ENCODE measurements at regions not wholly inside any gene's neighbourhood (a gene's known extent, or its start where the extent isn't known, plus 50 kb on each side); places are given as distances from the start of the nearest gene placed in this dataset.

DNA sequence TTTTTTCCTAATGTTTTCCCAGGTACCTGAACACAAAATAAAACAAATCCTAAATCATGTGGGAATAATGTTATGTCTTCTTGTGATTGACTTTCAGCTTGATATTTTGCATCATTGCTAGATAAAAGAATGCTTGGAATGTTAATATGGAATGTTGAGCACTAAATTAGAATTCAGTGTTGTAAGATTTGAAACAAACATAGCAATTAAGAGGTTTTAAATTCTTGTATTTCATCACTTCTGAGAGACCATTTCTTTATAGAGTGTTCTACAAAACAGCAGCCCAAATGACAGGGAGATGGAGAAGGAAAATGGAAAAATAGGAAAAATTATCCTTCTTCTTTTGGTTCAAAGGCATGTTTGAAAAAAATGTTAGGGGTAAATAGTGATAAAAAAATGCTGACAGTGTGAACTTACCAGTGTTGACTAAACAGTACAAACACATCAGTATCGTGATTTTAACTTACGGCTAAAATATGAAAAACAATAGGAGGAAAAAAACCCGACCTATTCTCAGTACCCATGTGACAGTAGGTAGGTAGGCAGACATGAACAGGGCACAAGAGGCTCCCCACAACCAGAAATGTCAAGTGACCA, 102.6 kb upstream of the PDE5A start:
- no peaks in the 10 kb centered on the region for H3K36me3 Mint-ChIP-seq
- H3K36me3 ChIP-seq (ENCODE audit: control insufficient read depth, insufficient read depth, low read length): no peaks in the 10 kb centered on the region
- H3K4me1 Mint-ChIP-seq: no peaks in the 10 kb centered on the region
- no peaks in the 10 kb centered on the region for H3K4me1 ChIP-seq (ENCODE audit: control insufficient read depth, insufficient read depth, low read length, poor library complexity, severe bottlenecking)
- no peaks in the 10 kb centered on the region for H3K27me3 ChIP-seq (ENCODE audit: control insufficient read depth, insufficient read depth, low read length)
- H3K4me3 Mint-ChIP-seq: no peak overlapping the region
- no peak overlapping the region for H3K27ac ChIP-seq (ENCODE audit: insufficient read depth, low read length, poor library complexity, severe bottlenecking)
- DNase-seq: no peak
- H3K9me3 ChIP-seq (ENCODE audit: control insufficient read depth in 2 of 2, low read length in 2 of 2): no peaks in the 10 kb centered on the region
- ATAC-seq (ENCODE audit: low read depth in 2 of 2): no peak
- H3K4me3 ChIP-seq (ENCODE audit: low read depth, low read length): no peak overlapping the region
- peaks cover 0 to 7% (median 0%) of the 10 kb centered on the region in 7 donors for H3K9me3 Mint-ChIP-seq
- peaks cover 6% of the 10 kb centered on the region for H3K27me3 Mint-ChIP-seq
- no peak overlapping the region for H3K27ac Mint-ChIP-seq

- no peaks in the 10 kb centered on the region for H3K4me1 Mint-ChIP-seq
- no peak for ATAC-seq (ENCODE audit: low read depth in 2 of 2)
- no peak for DNase-seq
Measured at GRCh38 chr4:119730671-119730950, 102.0 kb upstream of the PDE5A start.

DNA sequence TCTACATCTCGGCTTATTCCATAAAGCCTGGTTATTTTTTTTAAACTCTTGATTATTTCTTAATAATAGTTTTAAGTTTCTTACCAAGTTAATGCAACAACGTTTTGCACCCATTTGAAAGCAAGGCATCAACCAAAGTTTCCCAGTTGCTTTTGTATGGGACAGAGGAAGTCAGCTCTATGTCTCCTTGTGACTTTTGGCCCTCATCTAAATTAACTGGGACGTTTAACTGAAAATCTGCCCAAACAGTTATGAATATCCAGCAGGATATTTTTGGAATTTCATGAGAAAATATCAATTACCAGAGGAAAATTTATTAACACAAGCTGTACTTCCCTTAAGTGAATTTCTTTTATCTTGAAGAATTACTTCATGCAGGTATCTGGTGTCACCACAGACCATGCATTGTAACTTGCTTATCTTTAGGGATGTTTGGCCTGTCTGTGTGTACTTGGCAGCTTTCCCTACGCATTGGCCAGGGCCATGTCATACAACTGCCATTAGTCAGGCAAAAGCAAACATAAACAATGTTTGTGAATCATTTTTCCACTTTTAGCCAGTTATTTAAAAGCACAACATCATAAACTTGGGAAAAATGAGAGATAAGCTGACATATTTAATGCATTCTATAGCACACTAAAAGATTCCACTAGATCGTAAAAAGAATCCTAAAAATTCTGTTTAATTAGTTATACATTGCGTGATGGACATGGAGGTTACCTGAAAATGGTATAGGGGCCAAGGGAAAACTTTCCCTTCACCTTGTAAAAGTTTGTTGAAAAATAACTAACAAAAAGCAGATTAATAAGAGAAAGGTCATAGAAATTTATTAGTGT, 101.4 kb upstream of the PDE5A start:
- DNase-seq: no peak
- H3K4me1 Mint-ChIP-seq: no peaks in the 10 kb centered on the region

More at GRCh38 chr4:119730671-119730950, 102.0 kb upstream of the PDE5A start:
- H3K9me3 Mint-ChIP-seq: peaks cover 0 to 7% (median 0%) of the 10 kb centered on the region in 7 donors
- no peaks in the 10 kb centered on the region for H3K36me3 ChIP-seq (ENCODE audit: control insufficient read depth, insufficient read depth, low read length)
- no peak overlapping the region for H3K27ac ChIP-seq (ENCODE audit: insufficient read depth, low read length, poor library complexity, severe bottlenecking)
- no peak overlapping the region for H3K4me3 ChIP-seq (ENCODE audit: low read depth, low read length)
- no peak overlapping the region for H3K27ac Mint-ChIP-seq
- H3K36me3 Mint-ChIP-seq: no peaks in the 10 kb centered on the region
- no peaks in the 10 kb centered on the region for H3K27me3 ChIP-seq (ENCODE audit: control insufficient read depth, insufficient read depth, low read length)
- no peaks in the 10 kb centered on the region for H3K9me3 ChIP-seq (ENCODE audit: control insufficient read depth in 2 of 2, low read length in 2 of 2)
- no peaks in the 10 kb centered on the region for H3K4me1 ChIP-seq (ENCODE audit: control insufficient read depth, insufficient read depth, low read length, poor library complexity, severe bottlenecking)
- peaks cover 6% of the 10 kb centered on the region for H3K27me3 Mint-ChIP-seq
- no peak overlapping the region for H3K4me3 Mint-ChIP-seq

DNA sequence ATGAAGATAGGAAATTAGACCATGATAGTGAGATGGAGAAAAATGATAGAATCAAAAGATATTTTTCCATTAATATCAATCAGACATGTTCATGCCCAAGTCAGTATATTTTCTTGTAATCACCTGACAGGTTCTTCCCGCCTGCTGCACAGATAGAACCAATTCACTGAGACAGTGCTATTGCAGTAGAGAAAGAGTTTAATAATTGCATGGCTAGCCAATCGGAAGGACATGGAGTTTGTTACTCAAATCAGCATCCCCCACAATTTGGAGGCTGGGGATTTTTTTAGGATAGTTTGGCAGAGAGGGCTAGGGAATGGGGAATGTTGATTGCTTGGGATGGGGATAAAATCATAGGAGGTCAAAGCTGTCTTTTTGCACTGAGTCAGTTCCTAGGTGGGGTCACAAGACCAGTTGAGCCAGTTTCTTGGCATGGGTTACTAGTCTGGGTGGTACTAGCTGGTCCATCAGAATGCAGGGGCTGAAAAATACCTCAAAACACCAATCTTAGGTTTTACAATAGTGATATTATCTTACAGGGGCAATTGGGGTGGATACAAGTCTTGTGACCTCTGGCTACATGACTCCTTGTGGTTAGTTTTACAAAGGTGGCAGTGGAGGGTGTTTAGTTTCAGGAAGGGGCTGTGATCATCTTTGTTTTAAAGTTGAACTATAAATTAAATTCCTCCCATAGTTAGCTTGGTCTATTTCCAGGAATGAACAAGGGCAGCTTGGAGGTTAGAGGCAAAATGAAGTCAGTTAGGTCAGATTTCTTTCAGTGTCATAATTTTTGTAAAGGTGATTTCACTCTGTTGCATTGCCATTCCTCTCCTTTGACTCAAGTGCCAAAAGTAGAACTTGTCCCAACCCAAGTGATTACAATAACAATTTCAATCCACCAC, 100.3 kb upstream of the PDE5A start:
- Histone ChIP-seq H3K4me3 (ENCODE audit: low read depth, low read length) (no peak overlapping the region), H3K27me3 (ENCODE audit: control insufficient read depth, insufficient read depth, low read length) (no peaks in the 10 kb centered on the region), H3K4me1 (ENCODE audit: control insufficient read depth, insufficient read depth, low read length, poor library complexity, severe bottlenecking) (no peaks in the 10 kb centered on the region), H3K27ac (ENCODE audit: insufficient read depth, low read length, poor library complexity, severe bottlenecking) (no peak overlapping the region), H3K36me3 (ENCODE audit: control insufficient read depth, insufficient read depth, low read length) (no peaks in the 10 kb centered on the region), H3K9me3 (ENCODE audit: control insufficient read depth in 2 of 2, low read length in 2 of 2) (no peaks in the 10 kb centered on the region)
- ATAC-seq (ENCODE audit: low read depth in 2 of 2) (no peak), DNase-seq (no peak)
- Mint-ChIP-seq H3K9me3 (peaks cover 0 to 7% (median 0%) of the 10 kb centered on the region in 7 donors), H3K4me3 (no peak overlapping the region), H3K4me1 (no peaks in the 10 kb centered on the region), H3K36me3 (no peaks in the 10 kb centered on the region), H3K27ac (no peak overlapping the region), H3K27me3 (peaks cover 6% of the 10 kb centered on the region)

More for the DNA sequence above, 101.4 kb upstream of the PDE5A start:
- Mint-ChIP-seq H3K27me3 (peaks cover 6% of the 10 kb centered on the region), H3K36me3 (no peaks in the 10 kb centered on the region), H3K9me3 (peaks cover 0 to 7% (median 0%) of the 10 kb centered on the region in 7 donors), H3K27ac (no peak overlapping the region), H3K4me3 (no peak overlapping the region)
- Histone ChIP-seq H3K4me1 (ENCODE audit: control insufficient read depth, insufficient read depth, low read length, poor library complexity, severe bottlenecking) (no peaks in the 10 kb centered on the region), H3K9me3 (ENCODE audit: control insufficient read depth in 2 of 2, low read length in 2 of 2) (no peaks in the 10 kb centered on the region), H3K27ac (ENCODE audit: insufficient read depth, low read length, poor library complexity, severe bottlenecking) (no peak overlapping the region), H3K27me3 (ENCODE audit: control insufficient read depth, insufficient read depth, low read length) (no peaks in the 10 kb centered on the region), H3K36me3 (ENCODE audit: control insufficient read depth, insufficient read depth, low read length) (no peaks in the 10 kb centered on the region), H3K4me3 (ENCODE audit: low read depth, low read length) (no peak overlapping the region)
- no peak for ATAC-seq (ENCODE audit: low read depth in 2 of 2)

GRCh38 chr4:119728185-119728584, 99.6 kb upstream of the PDE5A start:
- ATAC-seq (ENCODE audit: low read depth in 2 of 2): no peak
- DNase-seq: no peak
- no peak overlapping the region for H3K27ac ChIP-seq (ENCODE audit: insufficient read depth, low read length, poor library complexity, severe bottlenecking)

GRCh38 chr4:119726505-119726904, 97.9 kb upstream of the PDE5A start:
- Mint-ChIP-seq H3K4me3 (no peak overlapping the region), H3K36me3 (no peaks in the 10 kb centered on the region), H3K4me1 (no peaks in the 10 kb centered on the region), H3K27ac (no peak overlapping the region), H3K27me3 (no peaks in the 10 kb centered on the region), H3K9me3 (peaks cover 0 to 7% (median 0%) of the 10 kb centered on the region in 7 donors)
- ATAC-seq (ENCODE audit: low read depth in 2 of 2) (no peak), DNase-seq (no peak)
- H3K27me3 ChIP-seq (ENCODE audit: control insufficient read depth, insufficient read depth, low read length): no peaks in the 10 kb centered on the region
- H3K4me3 ChIP-seq (ENCODE audit: low read depth, low read length): no peak overlapping the region
- no peak overlapping the region for H3K27ac ChIP-seq (ENCODE audit: insufficient read depth, low read length, poor library complexity, severe bottlenecking)
- no peaks in the 10 kb centered on the region for H3K36me3 ChIP-seq (ENCODE audit: control insufficient read depth, insufficient read depth, low read length)
- H3K9me3 ChIP-seq (ENCODE audit: control insufficient read depth in 2 of 2, low read length in 2 of 2): no peaks in the 10 kb centered on the region
- no peaks in the 10 kb centered on the region for H3K4me1 ChIP-seq (ENCODE audit: control insufficient read depth, insufficient read depth, low read length, poor library complexity, severe bottlenecking)

More at GRCh38 chr4:119728185-119728584, 99.6 kb upstream of the PDE5A start:
- H3K4me1 ChIP-seq (ENCODE audit: control insufficient read depth, insufficient read depth, low read length, poor library complexity, severe bottlenecking): no peaks in the 10 kb centered on the region
- peaks cover 0 to 7% (median 0%) of the 10 kb centered on the region in 7 donors for H3K9me3 Mint-ChIP-seq
- H3K27me3 ChIP-seq (ENCODE audit: control insufficient read depth, insufficient read depth, low read length): no peaks in the 10 kb centered on the region
- H3K27me3 Mint-ChIP-seq: peaks cover 6% of the 10 kb centered on the region
- no peaks in the 10 kb centered on the region for H3K36me3 ChIP-seq (ENCODE audit: control insufficient read depth, insufficient read depth, low read length)
- H3K9me3 ChIP-seq (ENCODE audit: control insufficient read depth in 2 of 2, low read length in 2 of 2): no peaks in the 10 kb centered on the region
- no peak overlapping the region for H3K4me3 Mint-ChIP-seq
- H3K4me1 Mint-ChIP-seq: no peaks in the 10 kb centered on the region
- H3K36me3 Mint-ChIP-seq: no peaks in the 10 kb centered on the region
- H3K4me3 ChIP-seq (ENCODE audit: low read depth, low read length): no peak overlapping the region
- no peak overlapping the region for H3K27ac Mint-ChIP-seq

- Histone ChIP-seq H3K4me1 (ENCODE audit: control insufficient read depth, insufficient read depth, low read length, poor library complexity, severe bottlenecking) (no peaks in the 10 kb centered on the region), H3K27me3 (ENCODE audit: control insufficient read depth, insufficient read depth, low read length) (no peaks in the 10 kb centered on the region), H3K36me3 (ENCODE audit: control insufficient read depth, insufficient read depth, low read length) (no peaks in the 10 kb centered on the region), H3K4me3 (ENCODE audit: low read depth, low read length) (no peak overlapping the region), H3K27ac (ENCODE audit: insufficient read depth, low read length, poor library complexity, severe bottlenecking) (no peak overlapping the region), H3K9me3 (ENCODE audit: control insufficient read depth in 2 of 2, low read length in 2 of 2) (no peaks in the 10 kb centered on the region)
- Mint-ChIP-seq H3K4me1 (no peaks in the 10 kb centered on the region), H3K27ac (no peak overlapping the region), H3K4me3 (no peak overlapping the region), H3K9me3 (peaks cover 0 to 7% (median 0%) of the 10 kb centered on the region in 7 donors), H3K27me3 (no peaks in the 10 kb centered on the region), H3K36me3 (no peaks in the 10 kb centered on the region)
- ATAC-seq (ENCODE audit: low read depth in 2 of 2) (no peak), DNase-seq (no peak)
Measured at GRCh38 chr4:119725688-119726330, 97.2 kb upstream of the PDE5A start.
